Effector CD4-positive, alpha-beta T cell (primary cell): ENCODE measurements at regions not wholly inside any gene's neighbourhood (a gene's known extent, or its start where the extent isn't known, plus 50 kb on each side); places are given as distances from the start of the nearest gene placed in this dataset.

Experiments
- DNase-seq: peaks from one replicate; pipeline ENCODE4 v3.0.0-alpha.2; 2020

GRCh38 chr15:98390946-98391530 lies 257.3 kb upstream of the IGF1R start:
- DNase-seq: no peak

GRCh38 chr15:98391568-98391967 lies 256.8 kb upstream of the IGF1R start:
- DNase-seq: no peak

GRCh38 chr15:98393471-98393870 lies 254.9 kb upstream of the IGF1R start:
- DNase-seq: no peak

- no peak for DNase-seq
Measured at GRCh38 chr15:98394546-98394945, 253.8 kb upstream of the IGF1R start.

GRCh38 chr15:98395974-98396610 lies 252.2 kb upstream of the IGF1R start:
- DNase-seq: no peak

- no peak for DNase-seq
Measured at GRCh38 chr15:98397419-98397818, 250.9 kb upstream of the IGF1R start.

- DNase-seq: no peak
Measured at GRCh38 chr15:98398056-98398455, 250.3 kb upstream of the IGF1R start.

- DNase-seq: no peak
Measured at GRCh38 chr15:98398886-98399285, 249.5 kb upstream of the IGF1R start.

GRCh38 chr15:98400120-98400519 lies 248.2 kb upstream of the IGF1R start:
- no peak for DNase-seq

- DNase-seq: no peak
Measured at GRCh38 chr15:98401029-98401428, 247.3 kb upstream of the IGF1R start.

GRCh38 chr15:98402486-98402885 lies 245.9 kb upstream of the IGF1R start:
- DNase-seq: no peak

GRCh38 chr15:98403169-98403568 lies 245.2 kb upstream of the IGF1R start:
- DNase-seq: no peak

GRCh38 chr15:98403569-98403968 lies 244.8 kb upstream of the IGF1R start:
- no peak for DNase-seq

GRCh38 chr15:98405013-98405412 lies 243.3 kb upstream of the IGF1R start:
- DNase-seq: no peak

GRCh38 chr15:98408231-98408630 lies 240.1 kb upstream of the IGF1R start:
- no peak for DNase-seq

GRCh38 chr15:98410328-98410727 lies 238.0 kb upstream of the IGF1R start:
- DNase-seq: no peak

- DNase-seq: no peak
Measured at GRCh38 chr15:98412852-98413251, 235.5 kb upstream of the IGF1R start.

GRCh38 chr15:98413933-98414546 lies 234.3 kb upstream of the IGF1R start:
- DNase-seq: no peak

GRCh38 chr15:98416222-98416855 lies 232.0 kb upstream of the IGF1R start:
- no peak for DNase-seq

- no peak for DNase-seq
Measured at GRCh38 chr15:98417346-98417745, 231.0 kb upstream of the IGF1R start.

GRCh38 chr15:98418122-98418521 lies 230.2 kb upstream of the IGF1R start:
- DNase-seq: no peak

GRCh38 chr15:98419173-98419780 lies 229.1 kb upstream of the IGF1R start:
- DNase-seq: no peak

- no peak for DNase-seq
Measured at GRCh38 chr15:98420837-98421236, 227.5 kb upstream of the IGF1R start.
